ENCODE measurements at regions not wholly inside any gene's neighbourhood (a gene's known extent, or its start where the extent isn't known, plus 50 kb on each side); places are given as distances from the start of the nearest gene placed in this dataset.

GRCh38 chr10:43002596-43002995, 74.3 kb upstream of the RET start:
- Histone ChIP-seq H3T11ph (ENCODE audit: low read length) (no peak overlapping the region), H3K9ac (ENCODE audit: extremely low read depth, insufficient read length, low read length) (no peak overlapping the region), H3K4me2 (ENCODE audit: insufficient read depth, insufficient read length, low read length) (no peak overlapping the region), H3K23ac (ENCODE audit: insufficient read length, low read depth, low read length) (no peak overlapping the region), H2AFZ (ENCODE audit: low read length) (no peak overlapping the region), H3K27me3 (ENCODE audit: insufficient read depth, low read length) (no peaks in the 10 kb centered on the region), H4K5ac (ENCODE audit: insufficient read length, low read depth, low read length) (no peak overlapping the region), H3K79me1 (ENCODE audit: insufficient read depth, low read depth, low read length, poor library complexity, severe bottlenecking) (no peaks in the 10 kb centered on the region), H2BK120ac (ENCODE audit: low read depth, low read length, poor library complexity, severe bottlenecking) (no peak overlapping the region), H2BK12ac (ENCODE audit: insufficient read length, low read depth, low read length) (no peak overlapping the region), H3K4me1 (ENCODE audit: insufficient read depth, low read length) (no peaks in the 10 kb centered on the region), H2BK20ac (ENCODE audit: low read depth, low read length, poor library complexity, severe bottlenecking) (no peak overlapping the region), H3K56ac (ENCODE audit: insufficient read length, low read depth, low read length) (no peak overlapping the region), H2AK5ac (ENCODE audit: insufficient read length, low read length) (no peak overlapping the region), H3K27ac (ENCODE audit: insufficient read length, low read depth, low read length) (no peak overlapping the region), H3K79me2 (ENCODE audit: insufficient read depth, low read length) (no peaks in the 10 kb centered on the region), H2BK15ac (ENCODE audit: low read depth, low read length) (no peak overlapping the region), H4K20me1 (ENCODE audit: control insufficient read depth, insufficient read depth, insufficient read length) (no peaks in the 10 kb centered on the region), H4K8ac (replicated peaks; ENCODE audit: insufficient read length, low read depth, low read length) (no peak overlapping the region), H2BK5ac (ENCODE audit: insufficient read length, low read length) (no peak overlapping the region), H3K9me3 (ENCODE audit: control insufficient read depth, low read depth, low read length) (no peaks in the 10 kb centered on the region), H3K23me2 (ENCODE audit: insufficient read length, low read depth, low read length, poor library complexity, severe bottlenecking) (no peaks in the 10 kb centered on the region), H4K91ac (ENCODE audit: insufficient read length, low read depth, low read length) (no peak overlapping the region), H3K4ac (ENCODE audit: low read depth, low read length) (no peak overlapping the region), H3K18ac (ENCODE audit: insufficient read length, low read depth, low read length) (no peak overlapping the region), H3K14ac (ENCODE audit: insufficient read depth, low read length) (peak overlapping the region; percentile 40; the same call in 1 of the 2 replicates)
- no peak for TF ChIP-seq CTCF (conservative IDR thresholded peaks at IDR 0.05)
- no CpG with 5 or more reads among the region's 6 CpGs for WGBS (ENCODE audit: extremely low coverage, insufficient read length, low lambda C conversion rate)
- peak; percentile 23 for DNase-seq
- H3K36me3 Mint-ChIP-seq (ENCODE audit: insufficient read depth in 1 of 3, low read depth in 3 of 3): no peaks in the 10 kb centered on the region
- H3K27ac Mint-ChIP-seq: no peak overlapping the region
- H3K4me1 Mint-ChIP-seq: no peaks in the 10 kb centered on the region
- no peaks in the 10 kb centered on the region; the same call in none of the 2 replicates for H3K27me3 Mint-ChIP-seq (ENCODE audit: low read depth)
- H3K9me3 Mint-ChIP-seq: no peaks in the 10 kb centered on the region; a peak in 2 of 5 replicates
- H3K4me3 Mint-ChIP-seq: no peak overlapping the region

Data from H9 (cell line).